Mesendoderm (in vitro differentiated cells): ENCODE measurements at regions not wholly inside any gene's neighbourhood (a gene's known extent, or its start where the extent isn't known, plus 50 kb on each side); places are given as distances from the start of the nearest gene placed in this dataset.

Experiments used
- DNase-seq: peaks from one replicate; pipeline ENCODE4 v3.0.0; 2013
- H2AK5ac ChIP-seq: 2 replicates; pipeline ENCODE4 v1.6.1; 2013; ENCODE audit warnings: low read length, inconsistent platforms
- H2BK120ac ChIP-seq: 2 replicates; pipeline ENCODE4 v1.6.1; 2013; ENCODE audit warnings: low read depth, mild to moderate bottlenecking, low read length, moderate library complexity, mixed read lengths
- H2BK15ac ChIP-seq: replicated peaks from 2 replicates; pipeline ENCODE4 v1.6.1; 2013; ENCODE audit warnings: low read depth, mild to moderate bottlenecking, moderate library complexity
- H2BK5ac ChIP-seq: 2 replicates; pipeline ENCODE4 v1.6.1; 2013; ENCODE audit warnings: low read length, inconsistent platforms
- H3K18ac ChIP-seq: 2 replicates; pipeline ENCODE4 v1.6.1; 2013; ENCODE audit warnings: mild to moderate bottlenecking, low read length, mixed read lengths
- H3K23ac ChIP-seq: one replicate; pipeline ENCODE4 v1.6.1; 2013; ENCODE audit warnings: low read length
- H3K27ac ChIP-seq: 2 replicates; pipeline ENCODE4 v1.5.1; 2013; ENCODE audit warnings: low read depth, mild to moderate bottlenecking, inconsistent platforms, low read length, moderate library complexity
- H3K27me3 ChIP-seq: 2 replicates; pipeline ENCODE4 v1.6.1; 2013; ENCODE audit warnings: low read length, control low read depth, mild to moderate bottlenecking, inconsistent platforms; ENCODE audit not compliant: insufficient read depth, poor library complexity
- H3K36me3 ChIP-seq: 2 replicates; pipeline ENCODE4 v1.6.1; 2013; ENCODE audit warnings: low read length, inconsistent platforms; ENCODE audit not compliant: control insufficient read depth, insufficient read depth
- H3K4ac ChIP-seq: one replicate; pipeline ENCODE4 v1.6.1; 2013; ENCODE audit warnings: low read depth, mild to moderate bottlenecking, low read length, moderate library complexity
- H3K4me1 ChIP-seq: 2 replicates; pipeline ENCODE4 v1.6.1; 2013; ENCODE audit warnings: low read depth, low read length, inconsistent platforms; ENCODE audit not compliant: control insufficient read depth
- H3K4me2 ChIP-seq: 2 replicates; pipeline ENCODE4 v1.6.1; 2013; ENCODE audit warnings: low read length
- H3K4me3 ChIP-seq: 2 replicates; pipeline ENCODE4 v1.5.1; 2013; ENCODE audit warnings: mild to moderate bottlenecking, low read length
- H3K56ac ChIP-seq: one replicate; pipeline ENCODE4 v1.6.1; 2013; ENCODE audit warnings: low read length
- H3K79me1 ChIP-seq: 2 replicates; pipeline ENCODE4 v1.6.1; 2013; ENCODE audit warnings: low read length, inconsistent platforms
- H3K79me2 ChIP-seq: 2 replicates; pipeline ENCODE4 v1.6.1; 2013; ENCODE audit warnings: mild to moderate bottlenecking, low read length; ENCODE audit not compliant: control insufficient read depth, insufficient read depth
- H3K9ac ChIP-seq: 2 replicates; pipeline ENCODE4 v1.6.1; 2013; ENCODE audit warnings: low read length, inconsistent platforms
- H4K5ac ChIP-seq: one replicate; pipeline ENCODE4 v1.6.1; 2013; ENCODE audit warnings: low read length
- H4K8ac ChIP-seq: one replicate; pipeline ENCODE4 v1.6.1; 2013; ENCODE audit warnings: low read depth, mild to moderate bottlenecking, control low read depth, low read length, moderate library complexity
- WGBS: extraction: QIAGEN DNeasy Blood & Tissue Kit; methylation state at CpG from one replicate; pipeline ENCODE4 v1.1.7; 2013; ENCODE audit warnings: low lambda C conversion rate, missing lambda C conversion rate; ENCODE audit not compliant: insufficient coverage; ENCODE audit errors: extremely low coverage; 5-methylcytosine and 5-hydroxymethylcytosine counted together

DNA sequence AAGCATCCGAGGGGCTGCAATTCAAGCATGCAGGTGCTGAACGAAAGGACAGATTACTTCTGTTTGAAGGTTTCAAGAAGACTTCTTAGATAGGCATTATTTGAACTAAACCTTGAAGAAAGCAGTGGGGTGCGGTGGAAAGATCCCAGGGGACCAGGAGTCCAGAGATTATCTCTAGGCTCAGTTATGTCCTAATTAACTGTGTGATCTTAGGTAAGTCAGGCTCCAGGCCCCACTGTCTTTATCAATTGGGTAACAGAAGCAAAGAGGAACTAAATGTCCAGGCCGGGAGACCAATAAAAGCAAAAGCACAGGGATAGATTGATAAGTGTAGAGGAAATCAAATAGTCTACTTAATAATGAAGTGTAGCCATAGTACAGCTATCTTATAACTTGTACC is 72.9 kb upstream of the CDC42BPA start:
- H4K5ac ChIP-seq = no peak overlapping the region
- H3K9ac ChIP-seq = no peak overlapping the region
- no peaks in the 10 kb centered on the region for H3K36me3 ChIP-seq
- H3K4me3 ChIP-seq = no peak overlapping the region
- no peak overlapping the region for H3K4me2 ChIP-seq
- H4K8ac ChIP-seq = no peak overlapping the region
- H2BK5ac ChIP-seq = no peak overlapping the region
- no peak overlapping the region for H3K56ac ChIP-seq
- H3K79me2 ChIP-seq = no peaks in the 10 kb centered on the region
- no peak overlapping the region for H2AK5ac ChIP-seq
- no peak overlapping the region for H3K4ac ChIP-seq
- H2BK15ac ChIP-seq = no peak overlapping the region
- H3K27me3 ChIP-seq = no peaks in the 10 kb centered on the region
- no peaks in the 10 kb centered on the region for H3K79me1 ChIP-seq
- H3K4me1 ChIP-seq = no peaks in the 10 kb centered on the region
- DNase-seq = no peak
- H3K27ac ChIP-seq = no peak overlapping the region
- H3K23ac ChIP-seq = no peak overlapping the region
- no peak overlapping the region for H3K18ac ChIP-seq
- no peak overlapping the region for H2BK120ac ChIP-seq
- no CpG with 5 or more reads among the region's 4 CpGs for WGBS

GRCh38 chr1:227390525-227390924 is 72.2 kb upstream of the CDC42BPA start:
- H3K18ac ChIP-seq = no peak overlapping the region
- H3K79me2 ChIP-seq = no peaks in the 10 kb centered on the region
- no peaks in the 10 kb centered on the region for H3K79me1 ChIP-seq
- no peak for DNase-seq
- no peak overlapping the region for H2BK15ac ChIP-seq
- no peak overlapping the region for H4K8ac ChIP-seq
- H3K23ac ChIP-seq = no peak overlapping the region
- H3K4me2 ChIP-seq = no peak overlapping the region
- no peak overlapping the region for H3K27ac ChIP-seq
- H3K36me3 ChIP-seq = no peaks in the 10 kb centered on the region
- no peak overlapping the region for H3K4ac ChIP-seq
- H2BK5ac ChIP-seq = no peak overlapping the region
- no peak overlapping the region for H2AK5ac ChIP-seq
- H4K5ac ChIP-seq = no peak overlapping the region
- H2BK120ac ChIP-seq = no peak overlapping the region
- H3K9ac ChIP-seq = no peak overlapping the region
- no CpG with 5 or more reads among the region's 2 CpGs for WGBS
- H3K56ac ChIP-seq = no peak overlapping the region
- H3K27me3 ChIP-seq = no peaks in the 10 kb centered on the region
- H3K4me3 ChIP-seq = no peak overlapping the region
- H3K4me1 ChIP-seq = no peaks in the 10 kb centered on the region

- Histone ChIP-seq H3K56ac (no peak overlapping the region), H3K4me2 (no peak overlapping the region), H2BK15ac (no peak overlapping the region), H3K27me3 (no peaks in the 10 kb centered on the region), H3K18ac (no peak overlapping the region), H3K4ac (no peak overlapping the region), H4K8ac (no peak overlapping the region), H3K23ac (no peak overlapping the region), H3K4me1 (no peaks in the 10 kb centered on the region), H2BK120ac (peak overlapping the region; percentile 73), H3K36me3 (no peaks in the 10 kb centered on the region), H3K79me1 (no peaks in the 10 kb centered on the region), H3K79me2 (no peaks in the 10 kb centered on the region), H2BK5ac (no peak overlapping the region), H3K27ac (no peak overlapping the region), H3K4me3 (no peak overlapping the region), H3K9ac (no peak overlapping the region), H4K5ac (no peak overlapping the region), H2AK5ac (no peak overlapping the region)
- DNase-seq = peak; percentile 49
- no CpG with 5 or more reads among the region's 4 CpGs for WGBS
Measured at GRCh38 chr1:227388214-227389168, 70.2 kb upstream of the CDC42BPA start.

- no peak for DNase-seq
- H3K4me1 ChIP-seq = peaks cover 4% of the 10 kb centered on the region
- no peaks in the 10 kb centered on the region for H3K36me3 ChIP-seq
- no peak overlapping the region for H2BK120ac ChIP-seq
- H3K79me2 ChIP-seq = no peaks in the 10 kb centered on the region
- no peak overlapping the region for H3K18ac ChIP-seq
- no peak overlapping the region for H3K23ac ChIP-seq
- no peak overlapping the region for H3K4me3 ChIP-seq
- H2BK5ac ChIP-seq = no peak overlapping the region
- no peak overlapping the region for H3K9ac ChIP-seq
- H3K79me1 ChIP-seq = no peaks in the 10 kb centered on the region
- no peak overlapping the region for H4K8ac ChIP-seq
- no peak overlapping the region for H3K56ac ChIP-seq
- no peaks in the 10 kb centered on the region for H3K27me3 ChIP-seq
- WGBS = no CpG with 5 or more reads among the region's 6 CpGs
- no peak overlapping the region for H2AK5ac ChIP-seq
- H2BK15ac ChIP-seq = no peak overlapping the region
- no peak overlapping the region for H4K5ac ChIP-seq
- H3K4me2 ChIP-seq = no peak overlapping the region
- H3K27ac ChIP-seq = no peak overlapping the region
- no peak overlapping the region for H3K4ac ChIP-seq
Measured at GRCh38 chr1:227379555-227379892, 61.2 kb upstream of the CDC42BPA start.

- no peak overlapping the region for H4K5ac ChIP-seq
- no peak overlapping the region for H3K4me3 ChIP-seq
- H3K4me1 ChIP-seq = peaks cover 4% of the 10 kb centered on the region
- H4K8ac ChIP-seq = no peak overlapping the region
- H3K23ac ChIP-seq = no peak overlapping the region
- no peak overlapping the region for H2BK120ac ChIP-seq
- H3K27me3 ChIP-seq = no peaks in the 10 kb centered on the region
- WGBS = no CpG with 5 or more reads among the region's 4 CpGs
- no peaks in the 10 kb centered on the region for H3K79me2 ChIP-seq
- no peak overlapping the region for H3K27ac ChIP-seq
- DNase-seq = no peak
- H3K36me3 ChIP-seq = no peaks in the 10 kb centered on the region
- no peak overlapping the region for H3K56ac ChIP-seq
- H2BK5ac ChIP-seq = no peak overlapping the region
- no peak overlapping the region for H2BK15ac ChIP-seq
- H3K4ac ChIP-seq = no peak overlapping the region
- H3K9ac ChIP-seq = no peak overlapping the region
- no peak overlapping the region for H3K4me2 ChIP-seq
- no peak overlapping the region for H3K18ac ChIP-seq
- no peaks in the 10 kb centered on the region for H3K79me1 ChIP-seq
- no peak overlapping the region for H2AK5ac ChIP-seq
Measured at GRCh38 chr1:227378871-227379554, 60.7 kb upstream of the CDC42BPA start.
